ENCODE measurements at regions not wholly inside any gene's neighbourhood (a gene's known extent, or its start where the extent isn't known, plus 50 kb on each side); places are given as distances from the start of the nearest gene placed in this dataset.

DNA sequence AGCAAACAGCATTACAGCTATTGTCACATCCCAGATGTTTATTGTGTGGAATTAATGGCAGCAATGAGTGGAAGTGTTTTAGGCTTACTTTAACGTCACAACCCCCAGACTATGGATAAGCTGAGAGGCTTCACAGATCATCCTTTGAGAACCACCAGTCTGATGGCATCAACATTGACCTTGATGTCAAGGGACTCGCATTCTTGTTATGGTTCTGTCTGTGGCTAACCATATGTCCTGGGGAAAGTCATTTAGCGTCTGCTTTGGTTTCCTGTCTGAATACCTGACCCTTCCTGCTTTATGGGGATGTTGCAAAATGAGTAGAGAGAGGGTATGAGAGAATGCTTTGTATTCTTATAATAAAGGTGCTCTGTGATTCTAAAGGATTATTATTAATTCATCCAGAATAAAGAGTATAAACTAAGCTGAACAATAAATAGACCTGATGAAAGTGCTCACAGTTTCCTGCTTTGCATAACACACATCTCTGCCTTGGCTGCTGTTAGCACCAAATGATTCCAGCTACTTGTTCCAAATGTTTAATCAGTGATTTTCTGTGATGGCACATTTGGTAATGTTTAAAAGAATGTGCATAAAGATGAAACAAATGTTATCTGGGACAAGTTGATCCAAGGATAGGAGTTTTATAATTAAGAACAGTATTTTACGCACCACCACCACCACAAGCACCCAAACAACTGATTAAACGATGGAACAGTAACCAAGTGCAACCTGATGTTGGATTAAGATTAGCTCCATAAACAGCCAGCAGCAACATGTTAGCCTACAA lies 116.9 kb upstream of the LRIG3 start:
- TF ChIP-seq, protein P1, sequence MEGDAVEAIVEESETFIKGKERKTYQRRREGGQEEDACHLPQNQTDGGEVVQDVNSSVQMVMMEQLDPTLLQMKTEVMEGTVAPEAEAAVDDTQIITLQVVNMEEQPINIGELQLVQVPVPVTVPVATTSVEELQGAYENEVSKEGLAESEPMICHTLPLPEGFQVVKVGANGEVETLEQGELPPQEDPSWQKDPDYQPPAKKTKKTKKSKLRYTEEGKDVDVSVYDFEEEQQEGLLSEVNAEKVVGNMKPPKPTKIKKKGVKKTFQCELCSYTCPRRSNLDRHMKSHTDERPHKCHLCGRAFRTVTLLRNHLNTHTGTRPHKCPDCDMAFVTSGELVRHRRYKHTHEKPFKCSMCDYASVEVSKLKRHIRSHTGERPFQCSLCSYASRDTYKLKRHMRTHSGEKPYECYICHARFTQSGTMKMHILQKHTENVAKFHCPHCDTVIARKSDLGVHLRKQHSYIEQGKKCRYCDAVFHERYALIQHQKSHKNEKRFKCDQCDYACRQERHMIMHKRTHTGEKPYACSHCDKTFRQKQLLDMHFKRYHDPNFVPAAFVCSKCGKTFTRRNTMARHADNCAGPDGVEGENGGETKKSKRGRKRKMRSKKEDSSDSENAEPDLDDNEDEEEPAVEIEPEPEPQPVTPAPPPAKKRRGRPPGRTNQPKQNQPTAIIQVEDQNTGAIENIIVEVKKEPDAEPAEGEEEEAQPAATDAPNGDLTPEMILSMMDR (IDR thresholded peaks at IDR 0.05; ENCODE audit: low read depth, low read length): no peak
- no peak for DNase-seq (ENCODE audit: extremely low read depth, low read depth)

GRCh38 chr12:59036347-59036746 lies 116.0 kb upstream of the LRIG3 start:
- TF ChIP-seq, protein P1 (IDR thresholded peaks at IDR 0.05; ENCODE audit: low read depth, low read length): no peak
- DNase-seq (ENCODE audit: extremely low read depth, low read depth): no peak

- no peak for DNase-seq (ENCODE audit: extremely low read depth, low read depth)
- TF ChIP-seq, protein P1 (IDR thresholded peaks at IDR 0.05; ENCODE audit: low read depth, low read length): no peak
Observed at GRCh38 chr12:59031313-59031712, 111.0 kb upstream of the LRIG3 start.

- TF ChIP-seq, protein P1 (IDR thresholded peaks at IDR 0.05; ENCODE audit: low read depth, low read length): no peak
- no peak for DNase-seq (ENCODE audit: extremely low read depth, low read depth)
Observed at GRCh38 chr12:59030415-59030814, 110.1 kb upstream of the LRIG3 start.

GRCh38 chr12:59027199-59027598 lies 106.9 kb upstream of the LRIG3 start:
- DNase-seq (ENCODE audit: extremely low read depth, low read depth): no peak
- TF ChIP-seq, protein P1 (IDR thresholded peaks at IDR 0.05; ENCODE audit: low read depth, low read length): no peak

- TF ChIP-seq, protein P1 (IDR thresholded peaks at IDR 0.05; ENCODE audit: low read depth, low read length): no peak
- no peak for DNase-seq (ENCODE audit: extremely low read depth, low read depth)
Observed at GRCh38 chr12:59023861-59024424, 103.6 kb upstream of the LRIG3 start.
